Ishikawa (cell line): ENCODE measurements at regions not wholly inside any gene's neighbourhood (a gene's known extent, or its start where the extent isn't known, plus 50 kb on each side); places are given as distances from the start of the nearest gene placed in this dataset.

ENCODE experiments used
- CEBPB ChIP-seq: IDR thresholded peaks from 2 replicates; pipeline ENCODE4 v1.6.1; 2012
- CREB1 ChIP-seq: IDR thresholded peaks from 2 replicates; pipeline ENCODE4 v1.6.1; 2012; ENCODE audit warnings: low read depth
- EGR1 ChIP-seq: IDR thresholded peaks from 2 replicates; pipeline ENCODE4 v1.6.1; 2012
- EP300 ChIP-seq: IDR thresholded peaks from 2 replicates; pipeline ENCODE4 v1.6.1; 2012; ENCODE audit warnings: borderline replicate concordance
- FOXM1 ChIP-seq: IDR thresholded peaks from 2 replicates; pipeline ENCODE4 v1.6.1; 2012; ENCODE audit warnings: low read depth, borderline replicate concordance
- MAX ChIP-seq: IDR thresholded peaks from 2 replicates; pipeline ENCODE4 v1.6.1; 2012
- NFIC ChIP-seq: IDR thresholded peaks from 2 replicates; pipeline ENCODE4 v1.6.1; 2012
- RAD21 ChIP-seq: IDR thresholded peaks from 2 replicates; pipeline ENCODE4 v1.6.1; 2012; ENCODE audit warnings: low read depth
- TAF1 ChIP-seq: IDR thresholded peaks from 2 replicates; pipeline ENCODE4 v1.6.1; 2012; ENCODE audit warnings: low read depth, mild to moderate bottlenecking
- TCF12 ChIP-seq: IDR thresholded peaks from 2 replicates; pipeline ENCODE4 v1.6.1; 2012; ENCODE audit warnings: low read depth
- TEAD4 ChIP-seq: IDR thresholded peaks from 2 replicates; pipeline ENCODE4 v1.6.1; 2012
- YY1 ChIP-seq: IDR thresholded peaks from 2 replicates; pipeline ENCODE4 v1.6.1; 2012; ENCODE audit warnings: low read depth
- ZBTB7A ChIP-seq: IDR thresholded peaks from 2 replicates; pipeline ENCODE4 v1.6.1; 2012; ENCODE audit warnings: low read depth
- TF ChIP-seq, protein P1 (sequence below): IDR thresholded peaks from 2 replicates; pipeline ENCODE4 v1.6.1; 2012
- TF ChIP-seq, protein P2 (sequence below): IDR thresholded peaks from 2 replicates; pipeline ENCODE4 v1.6.1; 2012; ENCODE audit warnings: low read depth, mild to moderate bottlenecking

DNA sequence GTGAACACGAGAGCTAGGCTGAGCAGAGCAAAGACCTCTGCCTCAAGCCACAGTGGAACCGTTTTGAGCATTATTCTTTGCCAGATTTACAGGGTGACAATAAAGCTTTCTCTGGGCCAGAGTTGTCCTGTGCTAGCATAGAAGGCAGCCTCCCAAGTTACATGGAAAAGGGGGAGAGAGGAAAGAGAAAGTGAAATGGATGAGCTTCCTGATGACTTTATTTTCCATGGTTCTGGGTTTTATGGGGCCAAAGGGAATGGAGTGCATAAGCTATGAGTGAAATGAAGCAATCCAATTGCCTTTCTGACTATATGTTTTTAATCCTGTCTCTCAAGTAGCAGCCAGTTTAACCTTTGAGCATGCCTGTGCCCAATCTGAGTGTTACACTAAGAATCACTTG, 428.4 kb downstream of the COG6 start:
- TF ChIP-seq MAX (no peak), NFIC (no peak), RAD21 (no peak), TEAD4 (no peak), EP300 (no peak), YY1 (no peak), TCF12 (no peak), CREB1 (no peak)
- TF ChIP-seq, protein P1, sequence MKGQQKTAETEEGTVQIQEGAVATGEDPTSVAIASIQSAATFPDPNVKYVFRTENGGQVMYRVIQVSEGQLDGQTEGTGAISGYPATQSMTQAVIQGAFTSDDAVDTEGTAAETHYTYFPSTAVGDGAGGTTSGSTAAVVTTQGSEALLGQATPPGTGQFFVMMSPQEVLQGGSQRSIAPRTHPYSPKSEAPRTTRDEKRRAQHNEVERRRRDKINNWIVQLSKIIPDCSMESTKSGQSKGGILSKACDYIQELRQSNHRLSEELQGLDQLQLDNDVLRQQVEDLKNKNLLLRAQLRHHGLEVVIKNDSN: no peak
- TF ChIP-seq, protein P2, sequence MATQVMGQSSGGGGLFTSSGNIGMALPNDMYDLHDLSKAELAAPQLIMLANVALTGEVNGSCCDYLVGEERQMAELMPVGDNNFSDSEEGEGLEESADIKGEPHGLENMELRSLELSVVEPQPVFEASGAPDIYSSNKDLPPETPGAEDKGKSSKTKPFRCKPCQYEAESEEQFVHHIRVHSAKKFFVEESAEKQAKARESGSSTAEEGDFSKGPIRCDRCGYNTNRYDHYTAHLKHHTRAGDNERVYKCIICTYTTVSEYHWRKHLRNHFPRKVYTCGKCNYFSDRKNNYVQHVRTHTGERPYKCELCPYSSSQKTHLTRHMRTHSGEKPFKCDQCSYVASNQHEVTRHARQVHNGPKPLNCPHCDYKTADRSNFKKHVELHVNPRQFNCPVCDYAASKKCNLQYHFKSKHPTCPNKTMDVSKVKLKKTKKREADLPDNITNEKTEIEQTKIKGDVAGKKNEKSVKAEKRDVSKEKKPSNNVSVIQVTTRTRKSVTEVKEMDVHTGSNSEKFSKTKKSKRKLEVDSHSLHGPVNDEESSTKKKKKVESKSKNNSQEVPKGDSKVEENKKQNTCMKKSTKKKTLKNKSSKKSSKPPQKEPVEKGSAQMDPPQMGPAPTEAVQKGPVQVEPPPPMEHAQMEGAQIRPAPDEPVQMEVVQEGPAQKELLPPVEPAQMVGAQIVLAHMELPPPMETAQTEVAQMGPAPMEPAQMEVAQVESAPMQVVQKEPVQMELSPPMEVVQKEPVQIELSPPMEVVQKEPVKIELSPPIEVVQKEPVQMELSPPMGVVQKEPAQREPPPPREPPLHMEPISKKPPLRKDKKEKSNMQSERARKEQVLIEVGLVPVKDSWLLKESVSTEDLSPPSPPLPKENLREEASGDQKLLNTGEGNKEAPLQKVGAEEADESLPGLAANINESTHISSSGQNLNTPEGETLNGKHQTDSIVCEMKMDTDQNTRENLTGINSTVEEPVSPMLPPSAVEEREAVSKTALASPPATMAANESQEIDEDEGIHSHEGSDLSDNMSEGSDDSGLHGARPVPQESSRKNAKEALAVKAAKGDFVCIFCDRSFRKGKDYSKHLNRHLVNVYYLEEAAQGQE: no peak

DNA sequence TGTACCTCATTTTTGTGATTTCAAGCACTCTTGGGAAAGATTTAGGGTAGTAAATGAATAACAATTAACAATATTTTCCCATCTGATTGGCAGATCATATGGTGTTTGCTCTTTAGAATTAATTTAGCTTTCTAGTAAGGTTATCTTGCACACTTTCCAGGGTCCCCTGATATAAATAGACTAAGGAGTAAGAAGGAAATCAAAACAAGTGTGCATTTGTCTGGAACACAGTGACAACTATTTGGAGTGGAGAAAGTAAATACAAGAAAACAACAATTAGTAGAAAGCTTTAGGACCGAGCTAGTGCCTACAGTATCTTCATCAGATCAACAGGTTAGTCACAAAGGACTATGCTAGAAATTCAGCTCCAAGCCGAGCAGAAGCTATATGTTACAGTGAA, 429.5 kb downstream of the COG6 start:
- TF ChIP-seq EP300 (no peak), FOXM1 (no peak), CEBPB (no peak), NFIC (no peak), MAX (no peak), ZBTB7A (no peak), CREB1 (no peak), TCF12 (no peak), RAD21 (no peak), EGR1 (no peak), TAF1 (no peak), TEAD4 (no peak), YY1 (no peak)
- TF ChIP-seq, protein P1: no peak
- TF ChIP-seq, protein P2: no peak

DNA sequence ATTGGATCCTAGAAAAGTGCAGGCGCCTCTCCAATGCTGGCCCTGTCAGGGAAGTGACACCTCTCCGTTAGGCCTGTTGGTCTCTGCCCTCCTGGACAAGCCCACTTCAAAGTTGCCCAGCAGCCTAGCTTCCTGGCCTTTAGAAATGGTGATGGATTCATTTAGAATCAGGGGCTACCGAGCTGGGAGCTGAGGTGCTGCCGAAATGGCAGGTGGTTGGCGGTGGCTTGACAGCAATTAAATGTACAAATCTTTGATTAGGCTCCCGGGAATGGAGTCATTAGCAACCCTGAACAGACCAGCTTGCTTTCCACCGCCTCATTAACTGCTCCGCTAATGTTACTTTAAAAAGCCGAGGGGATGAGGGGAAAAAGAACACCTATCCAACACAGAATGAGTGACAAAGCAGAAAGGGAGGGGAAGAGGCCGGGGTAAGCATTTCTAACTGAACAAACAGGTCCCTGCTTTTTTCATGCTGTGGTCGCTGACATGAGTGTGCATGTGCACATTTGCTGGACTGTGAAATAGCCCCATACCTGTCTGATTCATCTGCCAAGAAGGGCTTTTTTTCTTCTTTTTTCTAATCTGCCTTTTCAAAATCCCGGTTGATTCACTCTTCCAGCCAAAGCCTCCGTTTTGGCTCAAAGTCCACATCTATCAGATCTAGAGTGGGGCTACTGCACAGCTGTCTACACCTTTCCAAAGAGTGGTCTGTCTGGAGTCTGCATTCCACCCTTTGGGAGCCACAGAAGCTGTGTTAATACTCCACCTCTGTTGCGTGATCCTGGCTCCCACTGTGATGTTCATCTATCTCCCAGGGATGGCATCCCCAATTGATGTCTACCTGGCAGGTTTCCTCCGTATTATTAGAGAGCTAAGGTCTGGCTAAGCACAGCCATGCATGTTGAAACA, 431.9 kb downstream of the COG6 start:
- TF ChIP-seq EP300 (no peak), TAF1 (no peak), YY1 (no peak), CEBPB (no peak), CREB1 (no peak), NFIC (no peak), TCF12 (no peak), MAX (no peak), FOXM1 (no peak), RAD21 (no peak), ZBTB7A (no peak), EGR1 (no peak), TEAD4 (no peak)
- TF ChIP-seq, protein P2: no peak
- TF ChIP-seq, protein P1: no peak
